CD4-positive, CD25-positive, alpha-beta regulatory T cell (primary cell): ENCODE measurements at regions not wholly inside any gene's neighbourhood (a gene's known extent, or its start where the extent isn't known, plus 50 kb on each side); places are given as distances from the start of the nearest gene placed in this dataset.

ENCODE experiments used
- ATAC-seq, 2 donors: fragments of 150-1000 bp; cut with Tn5 transposase; one replicate each; pipeline ENCODE4 v1.10.0; 2021; ENCODE audit warnings: low read depth in 2 of 2, moderate number of reproducible peaks in 2 of 2, moderate library complexity in 1 of 2
- DNase-seq, 3 donors: peaks; one replicate each; pipeline versions ENCODE4 v3.0.0 to v3.0.0-alpha.2; 2012 to 2022; ENCODE audit warnings: mixed read lengths in 1 of 3
- H3K27ac ChIP-seq: one replicate; pipeline ENCODE4 v1.7.0; 2013; ENCODE audit warnings: mild to moderate bottlenecking, low read length; ENCODE audit not compliant: insufficient read depth, poor library complexity, severe bottlenecking
- H3K27me3 ChIP-seq: one replicate; pipeline ENCODE4 v1.7.0; 2013; ENCODE audit warnings: low read length; ENCODE audit not compliant: control insufficient read depth, insufficient read depth
- H3K36me3 ChIP-seq: one replicate; pipeline ENCODE4 v1.7.0; 2013; ENCODE audit warnings: mild to moderate bottlenecking, low read length, moderate library complexity; ENCODE audit not compliant: control insufficient read depth, insufficient read depth
- H3K4me1 ChIP-seq: 2 replicates; pipeline ENCODE4 v1.7.0; 2013; ENCODE audit warnings: mild to moderate bottlenecking, low read length; ENCODE audit not compliant: insufficient read depth, control insufficient read depth, poor library complexity, severe bottlenecking
- H3K4me3 ChIP-seq: one replicate; pipeline ENCODE4 v1.7.0; 2013; ENCODE audit warnings: low read depth, mild to moderate bottlenecking, low read length, moderate library complexity
- H3K9me3 ChIP-seq, 2 experiments: 1 replicate in 1 of 2; 2 replicates in 1 of 2; pipeline ENCODE4 v1.7.0; 2013; ENCODE audit warnings: low read length in 2 of 2, mild to moderate bottlenecking in 1 of 2, moderate library complexity in 1 of 2; ENCODE audit not compliant: control insufficient read depth in 2 of 2
- H3K27ac Mint-ChIP-seq, 3 donors: one replicate each; pipeline ENCODE4 v1.8.0; 2020 to 2022; ENCODE audit warnings: mild to moderate bottlenecking in 3 of 3, mixed read lengths in 3 of 3, moderate library complexity in 2 of 3
- H3K27me3 Mint-ChIP-seq: one replicate; pipeline ENCODE4 v1.8.0; 2022; ENCODE audit warnings: mild to moderate bottlenecking, mixed read lengths
- H3K36me3 Mint-ChIP-seq: one replicate; pipeline ENCODE4 v1.8.0; 2020; ENCODE audit warnings: mixed read lengths
- H3K4me1 Mint-ChIP-seq, 4 donors: one replicate each; pipeline ENCODE4 v1.8.0; 2020 to 2022; ENCODE audit warnings: mixed read lengths in 4 of 4, mild to moderate bottlenecking in 1 of 4
- H3K4me3 Mint-ChIP-seq, 4 donors: one replicate each; pipeline ENCODE4 v1.8.0; 2020 to 2022; ENCODE audit warnings: mild to moderate bottlenecking in 4 of 4, mixed read lengths in 4 of 4, moderate library complexity in 3 of 4
- H3K9me3 Mint-ChIP-seq, 7 donors: one replicate each; pipeline ENCODE4 v1.8.0; 2020 to 2022; ENCODE audit warnings: mixed read lengths in 7 of 7, mild to moderate bottlenecking in 3 of 7, moderate library complexity in 2 of 7

DNA sequence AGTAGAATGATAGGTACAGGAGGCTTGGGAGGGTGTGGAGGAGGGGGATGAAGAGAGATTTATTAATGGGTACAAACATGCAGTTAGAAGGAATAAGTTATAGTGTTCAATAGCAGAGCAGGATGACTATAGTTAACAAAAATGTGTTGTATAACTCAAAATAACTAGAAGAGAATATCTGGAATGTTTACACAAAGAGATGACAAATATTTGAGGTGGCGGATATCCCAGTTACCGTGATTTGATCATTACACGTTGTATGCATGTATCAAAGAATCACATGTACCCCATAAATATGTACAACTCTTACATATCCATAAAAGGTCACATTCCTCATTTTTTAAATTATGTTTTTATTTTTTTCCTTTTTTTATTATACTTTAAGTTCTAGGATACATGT, 456.6 kb downstream of the MAGEB5 start:
- no peaks in the 10 kb centered on the region for H3K36me3 Mint-ChIP-seq
- H3K9me3 ChIP-seq = no peaks in the 10 kb centered on the region
- no peaks in the 10 kb centered on the region for H3K27me3 ChIP-seq
- H3K36me3 ChIP-seq = no peaks in the 10 kb centered on the region
- H3K27ac ChIP-seq = no peak overlapping the region
- peaks cover 0 to 5% (median 2%) of the 10 kb centered on the region in 7 donors for H3K9me3 Mint-ChIP-seq
- ATAC-seq (no peak), DNase-seq (no peak)
- H3K4me3 ChIP-seq = no peak overlapping the region
- no peaks in the 10 kb centered on the region for H3K4me1 Mint-ChIP-seq
- no peaks in the 10 kb centered on the region for H3K4me1 ChIP-seq
- no peak overlapping the region for H3K27ac Mint-ChIP-seq
- H3K4me3 Mint-ChIP-seq = no peak overlapping the region
- no peaks in the 10 kb centered on the region for H3K27me3 Mint-ChIP-seq

DNA sequence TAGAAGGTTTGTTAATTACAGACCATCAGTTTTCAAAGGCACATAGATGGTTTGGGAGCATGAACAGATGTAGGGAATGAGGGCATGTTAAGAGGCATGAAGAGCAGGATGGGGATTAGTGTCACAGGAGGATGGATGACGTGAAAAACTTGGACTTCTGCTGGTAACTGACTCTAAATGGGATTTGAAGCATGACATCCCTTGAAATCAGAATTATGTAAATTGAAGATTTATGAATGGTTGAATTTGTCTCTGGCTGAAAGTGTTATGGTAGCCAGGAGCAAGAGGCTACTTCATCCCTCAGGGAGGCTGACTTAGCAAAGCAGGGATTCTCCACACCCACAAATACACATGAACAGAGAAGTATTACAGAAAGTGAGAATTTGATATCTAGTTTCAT, 454.6 kb downstream of the MAGEB5 start:
- H3K4me1 Mint-ChIP-seq = no peaks in the 10 kb centered on the region
- no peak overlapping the region for H3K4me3 Mint-ChIP-seq
- Histone ChIP-seq H3K36me3 (no peaks in the 10 kb centered on the region), H3K9me3 (no peaks in the 10 kb centered on the region), H3K27ac (no peak overlapping the region), H3K27me3 (no peaks in the 10 kb centered on the region), H3K4me3 (no peak overlapping the region), H3K4me1 (no peaks in the 10 kb centered on the region)
- H3K36me3 Mint-ChIP-seq = no peaks in the 10 kb centered on the region
- DNase-seq = no peak
- H3K27me3 Mint-ChIP-seq = no peaks in the 10 kb centered on the region
- H3K27ac Mint-ChIP-seq = no peak overlapping the region
- no peak for ATAC-seq
- peaks cover 0 to 5% (median 0%) of the 10 kb centered on the region in 7 donors for H3K9me3 Mint-ChIP-seq

DNA sequence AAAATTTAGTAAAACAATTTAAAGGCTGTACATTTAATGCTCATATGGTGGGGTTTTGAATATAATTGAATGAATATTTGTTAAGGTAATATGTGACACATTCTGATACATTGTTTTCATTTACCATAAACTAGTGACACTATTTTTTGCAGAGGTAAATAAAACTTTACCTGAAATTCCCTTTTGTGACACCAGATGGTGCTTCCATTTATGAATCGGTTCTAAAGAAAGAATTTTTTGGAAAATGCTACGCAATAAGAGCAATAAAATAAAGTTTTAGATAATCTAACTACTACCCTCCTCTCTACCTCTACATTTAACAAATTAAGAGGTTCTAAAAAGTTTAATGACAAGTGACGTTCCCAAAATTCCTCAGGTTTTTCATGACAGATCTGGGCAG, 448.9 kb downstream of the MAGEB5 start:
- H3K4me1 ChIP-seq = no peaks in the 10 kb centered on the region
- no peaks in the 10 kb centered on the region for H3K9me3 ChIP-seq
- H3K36me3 ChIP-seq = no peaks in the 10 kb centered on the region
- no peaks in the 10 kb centered on the region for H3K27me3 Mint-ChIP-seq
- H3K27ac ChIP-seq = no peak overlapping the region
- H3K9me3 Mint-ChIP-seq = peaks cover 0 to 5% (median 0%) of the 10 kb centered on the region in 7 donors
- H3K4me3 ChIP-seq = no peak overlapping the region
- H3K36me3 Mint-ChIP-seq = no peaks in the 10 kb centered on the region
- H3K4me1 Mint-ChIP-seq = no peaks in the 10 kb centered on the region
- no peak for ATAC-seq
- no peaks in the 10 kb centered on the region for H3K27me3 ChIP-seq
- DNase-seq = no peak
- H3K4me3 Mint-ChIP-seq = no peak overlapping the region
- no peak overlapping the region for H3K27ac Mint-ChIP-seq

DNA sequence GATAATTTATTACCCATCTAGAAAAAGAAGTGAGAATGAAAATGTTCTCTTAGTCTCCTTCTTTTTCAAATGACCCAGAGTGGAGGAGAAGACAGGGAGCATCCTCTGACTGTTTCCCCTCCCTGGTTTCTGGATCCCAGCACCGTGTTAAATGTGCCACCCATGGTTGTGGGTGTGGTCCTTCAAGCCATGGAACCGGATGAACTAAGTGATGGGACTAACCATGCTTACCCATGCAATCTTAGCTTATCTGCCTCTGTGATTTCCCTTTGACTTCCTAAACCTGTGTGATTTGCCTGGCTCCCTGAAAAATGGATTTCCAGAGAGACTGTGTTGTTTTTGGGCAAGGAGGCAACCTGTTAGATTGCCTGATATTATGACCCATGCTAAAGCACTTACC, 437.1 kb downstream of the MAGEB5 start:
- H3K27ac ChIP-seq = no peak overlapping the region
- H3K27me3 Mint-ChIP-seq = no peaks in the 10 kb centered on the region
- H3K9me3 Mint-ChIP-seq = peaks cover 0 to 11% (median 1%) of the 10 kb centered on the region in 7 donors
- no peaks in the 10 kb centered on the region for H3K27me3 ChIP-seq
- no peak overlapping the region for H3K4me3 Mint-ChIP-seq
- no peaks in the 10 kb centered on the region for H3K36me3 ChIP-seq
- H3K4me1 Mint-ChIP-seq = no peaks in the 10 kb centered on the region
- ATAC-seq (no peak), DNase-seq (no peak)
- H3K27ac Mint-ChIP-seq = no peak overlapping the region
- H3K36me3 Mint-ChIP-seq = no peaks in the 10 kb centered on the region
- H3K9me3 ChIP-seq = no peaks in the 10 kb centered on the region
- H3K4me3 ChIP-seq = no peak overlapping the region
- H3K4me1 ChIP-seq = no peaks in the 10 kb centered on the region

DNA sequence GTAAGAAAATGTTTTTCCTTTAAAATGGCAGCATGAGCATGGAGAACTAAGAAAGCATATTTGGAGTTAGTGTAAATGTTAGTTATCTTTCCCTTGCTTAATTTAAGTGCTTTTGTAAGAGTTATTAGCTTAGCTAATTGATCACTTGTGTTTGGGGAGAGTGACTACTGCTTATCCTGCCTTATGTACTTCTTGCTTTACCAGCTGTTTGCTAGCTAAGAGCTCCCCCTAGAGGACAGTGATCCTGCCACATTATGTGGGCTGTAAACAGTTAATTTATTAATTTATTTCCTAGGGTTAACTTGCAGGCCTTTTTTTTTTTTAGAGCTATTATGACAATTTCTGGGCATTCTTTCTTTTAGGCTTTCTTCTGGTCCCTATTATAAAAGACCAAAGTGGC, 435.8 kb downstream of the MAGEB5 start:
- Histone ChIP-seq H3K9me3 (no peaks in the 10 kb centered on the region), H3K27me3 (no peaks in the 10 kb centered on the region), H3K4me1 (no peaks in the 10 kb centered on the region), H3K4me3 (no peak overlapping the region), H3K36me3 (no peaks in the 10 kb centered on the region), H3K27ac (no peak overlapping the region)
- peak overlapping the region in 1 of 4 donors; percentile 32 for H3K4me3 Mint-ChIP-seq
- no peaks in the 10 kb centered on the region for H3K4me1 Mint-ChIP-seq
- DNase-seq (peak in 1 of 3 donors; percentile 35), ATAC-seq (no peak)
- H3K36me3 Mint-ChIP-seq = no peaks in the 10 kb centered on the region
- H3K27ac Mint-ChIP-seq = no peak overlapping the region
- no peaks in the 10 kb centered on the region for H3K27me3 Mint-ChIP-seq
- peaks cover 0 to 11% (median 1%) of the 10 kb centered on the region in 7 donors for H3K9me3 Mint-ChIP-seq

DNA sequence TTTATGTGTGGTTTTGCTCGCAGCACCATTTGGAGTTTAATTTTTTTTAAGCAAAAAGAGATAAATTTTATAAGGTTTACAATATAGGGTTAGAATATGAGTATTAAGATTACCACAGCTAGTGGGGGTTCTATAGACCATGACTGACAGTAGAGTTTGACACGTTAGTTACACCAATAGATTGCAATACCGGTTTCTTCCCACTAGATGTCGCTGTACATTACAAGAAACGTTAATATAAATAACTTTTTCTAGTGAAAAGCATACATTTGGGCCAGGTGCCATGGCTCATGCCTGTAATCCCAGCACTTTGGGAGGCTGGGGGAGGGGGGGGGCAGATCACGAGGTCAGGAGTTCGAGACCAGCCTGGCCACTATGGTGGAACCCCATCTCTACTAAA, 433.6 kb downstream of the MAGEB5 start:
- no peaks in the 10 kb centered on the region for H3K27me3 Mint-ChIP-seq
- H3K36me3 Mint-ChIP-seq = no peaks in the 10 kb centered on the region
- H3K4me1 ChIP-seq = no peaks in the 10 kb centered on the region
- peaks cover 0 to 11% (median 0%) of the 10 kb centered on the region in 7 donors for H3K9me3 Mint-ChIP-seq
- H3K27ac ChIP-seq = no peak overlapping the region
- H3K36me3 ChIP-seq = no peaks in the 10 kb centered on the region
- H3K27ac Mint-ChIP-seq = no peak overlapping the region
- H3K4me3 ChIP-seq = no peak overlapping the region
- no peaks in the 10 kb centered on the region for H3K4me1 Mint-ChIP-seq
- no peak overlapping the region for H3K4me3 Mint-ChIP-seq
- H3K9me3 ChIP-seq = no peaks in the 10 kb centered on the region
- DNase-seq = peak in 1 of 3 donors; percentile 43
- H3K27me3 ChIP-seq = no peaks in the 10 kb centered on the region
- ATAC-seq = no peak

DNA sequence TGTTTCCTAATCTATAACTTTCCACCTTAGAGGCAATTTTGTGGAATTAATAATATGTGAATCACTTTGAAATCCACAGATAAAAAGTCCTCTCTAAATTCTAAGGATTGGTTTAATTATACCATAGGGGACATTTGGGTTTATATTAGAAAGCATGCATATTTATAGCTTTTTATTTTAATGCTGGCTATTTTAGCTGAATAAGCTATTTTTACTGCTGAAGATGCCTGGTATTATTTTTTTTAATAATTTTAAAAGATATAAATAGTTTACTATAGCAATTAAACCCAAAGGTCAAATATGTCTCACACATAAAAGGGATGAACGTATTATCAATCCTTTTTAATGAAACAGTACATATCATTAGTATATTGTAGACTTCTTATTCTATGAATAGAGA, 415.4 kb downstream of the MAGEB5 start:
- Mint-ChIP-seq H3K27me3 (no peaks in the 10 kb centered on the region), H3K36me3 (no peaks in the 10 kb centered on the region)

GRCh38 chrX:26613956-26614355, 398.0 kb downstream of the MAGEB5 start:
- Histone ChIP-seq H3K27ac (no peak overlapping the region), H3K4me3 (no peak overlapping the region), H3K9me3 (no peaks in the 10 kb centered on the region), H3K36me3 (no peaks in the 10 kb centered on the region), H3K4me1 (no peaks in the 10 kb centered on the region), H3K27me3 (no peaks in the 10 kb centered on the region)
- no peaks in the 10 kb centered on the region for H3K27me3 Mint-ChIP-seq
- no peaks in the 10 kb centered on the region for H3K4me1 Mint-ChIP-seq
- no peaks in the 10 kb centered on the region for H3K36me3 Mint-ChIP-seq
- no peak overlapping the region for H3K4me3 Mint-ChIP-seq
- peaks cover 0 to 6% (median 4%) of the 10 kb centered on the region in 7 donors for H3K9me3 Mint-ChIP-seq
- DNase-seq = no peak
- ATAC-seq = no peak
- no peak overlapping the region for H3K27ac Mint-ChIP-seq

More for the DNA sequence above, 415.4 kb downstream of the MAGEB5 start:
- H3K9me3 Mint-ChIP-seq = peaks cover 0 to 9% (median 0%) of the 10 kb centered on the region in 7 donors
- H3K27ac Mint-ChIP-seq = no peak overlapping the region
- DNase-seq (no peak), ATAC-seq (no peak)
- no peak overlapping the region for H3K4me3 ChIP-seq
- no peaks in the 10 kb centered on the region for H3K4me1 ChIP-seq
- no peak overlapping the region for H3K27ac ChIP-seq
- H3K27me3 ChIP-seq = no peaks in the 10 kb centered on the region
- H3K4me1 Mint-ChIP-seq = no peaks in the 10 kb centered on the region
- no peaks in the 10 kb centered on the region for H3K36me3 ChIP-seq
- H3K9me3 ChIP-seq = peaks cover 0 to 2% of the 10 kb centered on the region in 2 experiments
- H3K4me3 Mint-ChIP-seq = no peak overlapping the region
